OCI-LY1 (cell line): ENCODE measurements at regions not wholly inside any gene's neighbourhood (a gene's known extent, or its start where the extent isn't known, plus 50 kb on each side); places are given as distances from the start of the nearest gene placed in this dataset.

Experiments
- H2AFZ ChIP-seq: fragments of 200-600 bp; sonication (generic), shearing (Covaris generic); 2 replicates; pipeline ENCODE4 v1.6.0; 2014; ENCODE audit warnings: antibody characterized with exemption, mild to moderate bottlenecking, low read length
- H3F3A ChIP-seq: fragments of 200-600 bp; sonication (generic), shearing (Covaris generic); 2 replicates; pipeline ENCODE4 v1.6.0; 2014; ENCODE audit warnings: mild to moderate bottlenecking, antibody characterized with exemption, low read length, moderate library complexity; ENCODE audit not compliant: insufficient read depth
- H3K27ac ChIP-seq: fragments of 200-600 bp; sonication (generic); 2 replicates; pipeline ENCODE4 v1.5.1; 2014; ENCODE audit warnings: low read length, mixed run types, mild to moderate bottlenecking, low read depth; ENCODE audit not compliant: poor library complexity, severe bottlenecking
- H3K27me3 ChIP-seq: fragments of 200-600 bp; sonication (generic); 2 replicates; pipeline ENCODE4 v1.6.0; 2014; ENCODE audit warnings: antibody characterized with exemption, mild to moderate bottlenecking, low read length, moderate library complexity; ENCODE audit not compliant: insufficient read depth
- H3K36me3 ChIP-seq: fragments of 200-600 bp; sonication (generic); 2 replicates; pipeline ENCODE4 v1.6.1; 2014; ENCODE audit warnings: mild to moderate bottlenecking, antibody characterized with exemption, low read length, moderate library complexity, mixed read lengths; ENCODE audit not compliant: insufficient read depth
- H3K4me1 ChIP-seq: fragments of 200-600 bp; sonication (generic); 2 replicates; pipeline ENCODE4 v1.5.1; 2014; ENCODE audit warnings: mild to moderate bottlenecking, low read length, moderate library complexity; ENCODE audit not compliant: insufficient read depth, severe bottlenecking
- H3K4me2 ChIP-seq: fragments of 200-600 bp; sonication (generic), shearing (Covaris generic); 2 replicates; pipeline ENCODE4 v1.6.1; 2014; ENCODE audit warnings: low read length
- H3K4me3 ChIP-seq: fragments of 200-600 bp; sonication (generic); 2 replicates; pipeline ENCODE4 v1.5.1; 2014; ENCODE audit warnings: low read length, low read depth, mild to moderate bottlenecking, mixed read lengths; ENCODE audit not compliant: poor library complexity, severe bottlenecking
- H3K79me2 ChIP-seq: fragments of 200-600 bp; shearing (Covaris generic); 2 replicates; pipeline ENCODE4 v1.6.1; 2016; ENCODE audit warnings: mixed run types, low read length, mixed read lengths; ENCODE audit not compliant: insufficient read depth
- H3K9ac ChIP-seq: fragments of 200-600 bp; sonication (generic), shearing (Covaris generic); 2 replicates; pipeline ENCODE4 v1.6.1; 2014; ENCODE audit warnings: mild to moderate bottlenecking, low read length, mixed read lengths
- H3K9me2 ChIP-seq: fragments of 200-600 bp; sonication (generic), shearing (Covaris generic); 2 replicates; pipeline ENCODE4 v1.6.1; 2014; ENCODE audit warnings: low read depth, mild to moderate bottlenecking, low read length, mixed read lengths
- H3K9me3 ChIP-seq: fragments of 200-600 bp; shearing (Covaris generic); 2 replicates; pipeline ENCODE4 v1.6.1; 2014; ENCODE audit warnings: low read length, mixed read lengths
- H4K20me1 ChIP-seq: fragments of 200-600 bp; sonication (generic), shearing (Covaris generic); 2 replicates; pipeline ENCODE4 v1.6.0; 2016; ENCODE audit warnings: mild to moderate bottlenecking, low read length; ENCODE audit not compliant: insufficient read depth
- EZH2 ChIP-seq: fragments of 200-600 bp; sonication (generic), shearing (Covaris generic); IDR thresholded peaks from 2 replicates; pipeline ENCODE4 v1.8.0; 2017; ENCODE audit warnings: borderline replicate concordance, mixed run types, mild to moderate bottlenecking, antibody characterized with exemption, low read length, moderate library complexity, mixed read lengths
- TF ChIP-seq, protein P1 (sequence below): fragments of 200-600 bp; sonication (generic), shearing (Covaris generic); IDR thresholded peaks from 2 replicates; pipeline ENCODE4 v1.5.1; 2017; ENCODE audit warnings: mild to moderate bottlenecking, antibody characterized with exemption, low read length, moderate library complexity, mixed read lengths

DNA sequence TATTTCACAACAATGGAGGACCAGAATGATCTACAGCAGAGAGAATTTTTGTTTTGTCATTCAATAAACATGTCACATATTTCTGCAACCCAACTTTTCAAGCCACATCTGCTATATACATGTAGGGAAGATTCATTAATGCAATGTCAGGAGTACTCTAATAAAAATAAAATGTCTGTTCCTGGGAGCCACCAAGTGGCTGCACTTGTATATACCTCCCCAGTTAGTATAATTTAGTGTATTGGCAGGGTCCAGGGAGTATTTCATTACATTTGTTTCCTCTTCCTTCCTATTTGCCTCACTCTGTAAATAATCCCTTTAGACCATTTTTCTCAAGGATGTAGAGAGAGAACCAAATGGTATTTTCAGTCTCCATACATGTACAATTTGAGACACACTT is 1169.0 kb downstream of the DIAPH3 start:
- no peaks in the 10 kb centered on the region for H3K4me1 ChIP-seq
- TF ChIP-seq EZH2 = no peak
- TF ChIP-seq, protein P1, sequence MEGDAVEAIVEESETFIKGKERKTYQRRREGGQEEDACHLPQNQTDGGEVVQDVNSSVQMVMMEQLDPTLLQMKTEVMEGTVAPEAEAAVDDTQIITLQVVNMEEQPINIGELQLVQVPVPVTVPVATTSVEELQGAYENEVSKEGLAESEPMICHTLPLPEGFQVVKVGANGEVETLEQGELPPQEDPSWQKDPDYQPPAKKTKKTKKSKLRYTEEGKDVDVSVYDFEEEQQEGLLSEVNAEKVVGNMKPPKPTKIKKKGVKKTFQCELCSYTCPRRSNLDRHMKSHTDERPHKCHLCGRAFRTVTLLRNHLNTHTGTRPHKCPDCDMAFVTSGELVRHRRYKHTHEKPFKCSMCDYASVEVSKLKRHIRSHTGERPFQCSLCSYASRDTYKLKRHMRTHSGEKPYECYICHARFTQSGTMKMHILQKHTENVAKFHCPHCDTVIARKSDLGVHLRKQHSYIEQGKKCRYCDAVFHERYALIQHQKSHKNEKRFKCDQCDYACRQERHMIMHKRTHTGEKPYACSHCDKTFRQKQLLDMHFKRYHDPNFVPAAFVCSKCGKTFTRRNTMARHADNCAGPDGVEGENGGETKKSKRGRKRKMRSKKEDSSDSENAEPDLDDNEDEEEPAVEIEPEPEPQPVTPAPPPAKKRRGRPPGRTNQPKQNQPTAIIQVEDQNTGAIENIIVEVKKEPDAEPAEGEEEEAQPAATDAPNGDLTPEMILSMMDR = peak; percentile 22; the same call in 1 of the 2 replicates
- H3K27ac ChIP-seq = no peak overlapping the region
- no peak overlapping the region for H3K9ac ChIP-seq
- H2AFZ ChIP-seq = no peak overlapping the region
- no peaks in the 10 kb centered on the region for H3K9me3 ChIP-seq
- no peaks in the 10 kb centered on the region for H3F3A ChIP-seq
- no peaks in the 10 kb centered on the region for H3K9me2 ChIP-seq
- no peak overlapping the region for H3K4me3 ChIP-seq
- no peak overlapping the region for H3K4me2 ChIP-seq
- no peaks in the 10 kb centered on the region for H4K20me1 ChIP-seq
- no peaks in the 10 kb centered on the region for H3K27me3 ChIP-seq
- H3K79me2 ChIP-seq = no peaks in the 10 kb centered on the region
- no peaks in the 10 kb centered on the region for H3K36me3 ChIP-seq

DNA sequence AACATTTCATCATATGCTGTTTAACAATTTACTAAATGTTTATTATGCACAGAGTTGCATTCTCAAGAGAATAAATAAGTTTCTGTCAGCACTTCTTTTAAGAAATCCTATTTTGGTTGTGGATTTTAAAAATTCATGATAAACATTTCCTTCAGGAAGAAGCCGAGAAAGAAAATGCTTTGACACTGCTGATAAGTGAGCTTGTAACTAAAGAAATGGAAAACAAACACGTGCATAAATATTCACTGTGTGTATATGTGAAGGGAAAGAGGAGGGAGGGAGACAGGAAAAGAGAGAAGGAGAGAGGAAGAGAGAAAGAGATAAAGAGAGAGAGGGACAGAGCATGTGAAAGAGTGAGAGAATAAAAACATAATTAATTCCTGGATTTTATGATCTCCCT is 1165.0 kb downstream of the DIAPH3 start:
- Histone ChIP-seq H3F3A (no peaks in the 10 kb centered on the region), H3K4me1 (no peaks in the 10 kb centered on the region), H3K4me2 (no peak overlapping the region), H3K9me2 (no peaks in the 10 kb centered on the region), H3K27ac (no peak overlapping the region), H3K9me3 (no peaks in the 10 kb centered on the region), H2AFZ (no peak overlapping the region), H4K20me1 (no peaks in the 10 kb centered on the region), H3K9ac (no peak overlapping the region), H3K36me3 (no peaks in the 10 kb centered on the region), H3K27me3 (no peaks in the 10 kb centered on the region), H3K4me3 (no peak overlapping the region), H3K79me2 (no peaks in the 10 kb centered on the region)
- TF ChIP-seq, protein P1 = no peak
- TF ChIP-seq EZH2 = no peak

DNA sequence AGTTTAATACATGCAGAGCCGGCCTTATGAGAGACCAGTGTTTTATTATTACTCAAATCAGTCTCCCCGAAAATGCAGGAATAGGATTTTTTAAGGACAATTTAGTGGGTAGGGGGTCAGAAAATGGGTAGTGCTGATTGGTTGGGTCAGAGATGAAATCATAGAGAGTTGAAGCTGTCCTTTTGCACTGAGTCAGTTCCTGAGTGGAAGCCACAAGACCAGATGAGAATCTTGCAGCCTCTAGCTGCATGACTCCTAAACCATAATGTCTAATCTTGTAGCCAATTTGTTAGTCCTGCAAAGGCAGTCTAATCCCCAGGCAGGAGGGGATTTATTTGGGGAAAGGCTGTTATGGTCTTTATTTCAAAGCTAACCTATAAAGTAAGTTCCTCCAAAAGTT is 1163.9 kb downstream of the DIAPH3 start:
- no peaks in the 10 kb centered on the region for H3K36me3 ChIP-seq
- no peaks in the 10 kb centered on the region for H4K20me1 ChIP-seq
- H3K9me2 ChIP-seq = no peaks in the 10 kb centered on the region
- H3K4me1 ChIP-seq = no peaks in the 10 kb centered on the region
- H3K27ac ChIP-seq = no peak overlapping the region
- H3K4me2 ChIP-seq = no peak overlapping the region
- TF ChIP-seq EZH2 = no peak
- TF ChIP-seq, protein P1 = no peak
- no peak overlapping the region for H3K9ac ChIP-seq
- no peak overlapping the region for H2AFZ ChIP-seq
- no peaks in the 10 kb centered on the region for H3K27me3 ChIP-seq
- H3K79me2 ChIP-seq = no peaks in the 10 kb centered on the region
- no peaks in the 10 kb centered on the region for H3F3A ChIP-seq
- H3K9me3 ChIP-seq = no peaks in the 10 kb centered on the region
- no peak overlapping the region for H3K4me3 ChIP-seq
